ENCODE measurements at regions not wholly inside any gene's neighbourhood (a gene's known extent, or its start where the extent isn't known, plus 50 kb on each side); places are given as distances from the start of the nearest gene placed in this dataset.

DNA sequence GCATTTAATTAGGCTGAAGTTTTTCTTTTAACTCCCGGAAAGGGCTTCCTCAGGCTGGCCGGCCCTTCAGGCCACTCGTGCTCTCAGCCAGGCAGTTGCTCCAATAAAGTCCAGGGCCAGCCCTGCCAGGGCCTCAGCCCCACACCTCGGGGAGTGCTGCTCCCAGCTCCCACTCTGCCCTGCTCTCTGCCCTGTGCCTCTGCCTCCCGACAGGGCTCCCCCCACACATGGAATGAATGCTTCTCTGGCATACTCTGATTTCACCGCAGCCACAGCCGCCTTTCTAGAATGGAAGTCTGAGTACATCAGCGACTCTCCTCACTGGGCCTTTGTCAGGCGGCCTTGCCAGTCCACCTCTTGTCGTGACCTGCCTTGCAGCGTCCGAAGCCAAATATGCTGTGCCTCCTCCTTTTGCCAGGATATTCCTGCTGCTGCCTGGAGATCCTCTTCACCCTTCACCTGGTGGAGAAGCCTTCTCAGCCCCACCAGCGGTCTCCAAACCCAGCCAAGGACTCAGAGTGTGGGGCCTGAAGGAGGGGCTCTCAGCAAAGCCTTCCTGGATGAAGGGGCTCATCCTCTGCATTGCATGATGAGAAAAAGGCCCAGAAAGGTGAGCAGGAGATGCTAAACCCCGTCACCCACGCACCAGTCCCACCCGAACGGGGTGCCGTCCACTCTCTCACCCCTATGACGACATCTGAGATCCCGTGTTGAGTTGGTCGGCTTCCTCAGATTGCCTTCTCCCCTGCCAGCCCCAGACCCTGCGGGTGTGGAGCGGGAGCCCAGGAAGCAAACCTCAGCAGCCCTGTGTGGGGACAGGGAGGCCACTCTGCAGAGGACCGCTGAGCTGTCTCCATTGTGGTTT lies 472.7 kb upstream of the HS6ST1 start:
- H2AFZ ChIP-seq (ENCODE audit: low read length) = no peak overlapping the region
- intact Hi-C loops (cut with micrococcal nuclease; ENCODE audit: unreplicated experiment) (no loop called here), in situ Hi-C loops (cut with HindIII; ENCODE audit: extremely low pct_ligation_motif_present, low pct_unique_long_range_greater_than_20kb) (no loop called here)
- no peaks in the 10 kb centered on the region for H4K20me1 ChIP-seq (ENCODE audit: insufficient read depth, low read length)
- FAIRE-seq (no peak), ATAC-seq (no peak; the same call in 2 of the 3 replicates), DNase-seq (ENCODE audit: low spot score) (no peak)
- H3K4me2 ChIP-seq (ENCODE audit: low read depth, low read length) = no peak overlapping the region
- 44% methylated on average over 19 of the region's 24 CpGs for WGBS (ENCODE audit: low lambda C conversion rate)
- H3K36me3 ChIP-seq (replicated peaks in 1 of 2; ENCODE audit: control insufficient read depth in 1 of 2, insufficient read depth in 2 of 2, low read length in 2 of 2) = no peaks in the 10 kb centered on the region
- no peak overlapping the region for H3K27ac ChIP-seq (ENCODE audit: extremely low read length, insufficient read depth, low read length)
- H3K27me3 ChIP-seq (ENCODE audit: control insufficient read depth in 1 of 2, insufficient read depth in 2 of 2, low read length in 2 of 2) = peaks cover 0 to 41% of the 10 kb centered on the region in 2 experiments; a peak in 4 of 5 replicates
- H3K9ac ChIP-seq (ENCODE audit: insufficient read depth, low read depth, low read length) = no peak overlapping the region
- ChIA-PET POLR2A (no interaction called here), CTCF (ENCODE audit: low intra/inter-chr PET ratio, low total read pairs) (no interaction called here)
- peak; percentile 58 for TF ChIP-seq CREB1 (IDR thresholded peaks at IDR 0.05)
- no peak for TF ChIP-seq CREB1 (CRISPR knock-in tag; IDR thresholded peaks at IDR 0.05)
- no peak for TF ChIP-seq RFXANK (CRISPR knock-in tag; IDR thresholded peaks at IDR 0.05)
- H3K9me3 ChIP-seq (ENCODE audit: low read length) = no peaks in the 10 kb centered on the region
- no peaks in the 10 kb centered on the region for H3K4me1 ChIP-seq (ENCODE audit: insufficient read depth, low read length)
- no TSS peak for BruUV-seq (replicated peaks)
- H3K79me2 ChIP-seq (ENCODE audit: insufficient read depth, low read length) = no peaks in the 10 kb centered on the region
- H3K4me3 ChIP-seq (replicated peaks in 1 of 3; ENCODE audit: insufficient read depth in 1 of 3, low read depth in 2 of 3, low read length in 3 of 3) = no peak overlapping the region

DNA sequence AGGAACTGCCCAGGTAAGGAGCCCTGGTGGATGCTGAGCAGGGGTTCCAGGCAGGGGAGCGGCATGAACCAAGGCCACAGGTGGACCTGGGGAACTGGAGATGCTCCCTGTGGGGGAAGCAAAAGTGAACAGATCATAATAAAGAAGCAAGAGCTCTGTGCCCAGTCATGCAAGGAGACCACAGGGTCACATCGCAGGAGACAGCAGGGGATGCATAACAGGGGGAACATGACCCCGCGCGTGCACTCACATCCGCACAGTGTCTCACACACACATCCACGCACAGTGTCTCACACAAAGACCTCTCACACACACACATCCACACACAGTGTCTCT lies 473.3 kb upstream of the HS6ST1 start:
- DNase-seq (ENCODE audit: low spot score) (no peak), ATAC-seq (no peak), FAIRE-seq (no peak)
- Histone ChIP-seq H3K4me1 (ENCODE audit: insufficient read depth, low read length) (no peaks in the 10 kb centered on the region), H3K4me3 (replicated peaks in 1 of 3; ENCODE audit: insufficient read depth in 1 of 3, low read depth in 2 of 3, low read length in 3 of 3) (no peak overlapping the region), H3K36me3 (replicated peaks in 1 of 2; ENCODE audit: control insufficient read depth in 1 of 2, insufficient read depth in 2 of 2, low read length in 2 of 2) (no peaks in the 10 kb centered on the region), H3K27me3 (ENCODE audit: control insufficient read depth in 1 of 2, insufficient read depth in 2 of 2, low read length in 2 of 2) (peaks cover 0 to 43% of the 10 kb centered on the region in 2 experiments; a peak in 4 of 5 replicates), H3K79me2 (ENCODE audit: insufficient read depth, low read length) (no peaks in the 10 kb centered on the region), H4K20me1 (ENCODE audit: insufficient read depth, low read length) (no peaks in the 10 kb centered on the region), H3K4me2 (ENCODE audit: low read depth, low read length) (no peak overlapping the region), H2AFZ (ENCODE audit: low read length) (no peak overlapping the region), H3K9me3 (ENCODE audit: low read length) (no peaks in the 10 kb centered on the region), H3K27ac (ENCODE audit: extremely low read length, insufficient read depth, low read length) (no peak overlapping the region), H3K9ac (ENCODE audit: insufficient read depth, low read depth, low read length) (no peak overlapping the region)
- WGBS (ENCODE audit: low lambda C conversion rate) = 49% methylated on average over 7 of the region's 7 CpGs
- POLR2A ChIA-PET = no interaction called here
- TF ChIP-seq, protein P1, sequence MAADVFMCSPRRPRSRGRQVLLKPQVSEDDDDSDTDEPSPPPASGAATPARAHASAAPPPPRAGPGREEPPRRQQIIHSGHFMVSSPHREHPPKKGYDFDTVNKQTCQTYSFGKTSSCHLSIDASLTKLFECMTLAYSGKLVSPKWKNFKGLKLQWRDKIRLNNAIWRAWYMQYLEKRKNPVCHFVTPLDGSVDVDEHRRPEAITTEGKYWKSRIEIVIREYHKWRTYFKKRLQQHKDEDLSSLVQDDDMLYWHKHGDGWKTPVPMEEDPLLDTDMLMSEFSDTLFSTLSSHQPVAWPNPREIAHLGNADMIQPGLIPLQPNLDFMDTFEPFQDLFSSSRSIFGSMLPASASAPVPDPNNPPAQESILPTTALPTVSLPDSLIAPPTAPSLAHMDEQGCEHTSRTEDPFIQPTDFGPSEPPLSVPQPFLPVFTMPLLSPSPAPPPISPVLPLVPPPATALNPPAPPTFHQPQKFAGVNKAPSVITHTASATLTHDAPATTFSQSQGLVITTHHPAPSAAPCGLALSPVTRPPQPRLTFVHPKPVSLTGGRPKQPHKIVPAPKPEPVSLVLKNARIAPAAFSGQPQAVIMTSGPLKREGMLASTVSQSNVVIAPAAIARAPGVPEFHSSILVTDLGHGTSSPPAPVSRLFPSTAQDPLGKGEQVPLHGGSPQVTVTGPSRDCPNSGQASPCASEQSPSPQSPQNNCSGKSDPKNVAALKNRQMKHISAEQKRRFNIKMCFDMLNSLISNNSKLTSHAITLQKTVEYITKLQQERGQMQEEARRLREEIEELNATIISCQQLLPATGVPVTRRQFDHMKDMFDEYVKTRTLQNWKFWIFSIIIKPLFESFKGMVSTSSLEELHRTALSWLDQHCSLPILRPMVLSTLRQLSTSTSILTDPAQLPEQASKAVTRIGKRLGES (CRISPR knock-in tag; IDR thresholded peaks at IDR 0.05; ENCODE audit: borderline replicate concordance) = no peak
- TF ChIP-seq SIX4 (CRISPR knock-in tag; IDR thresholded peaks at IDR 0.05) = no peak
- TF ChIP-seq CENPX (CRISPR knock-in tag; IDR thresholded peaks at IDR 0.05) = no peak
- TF ChIP-seq ZFP36 (IDR thresholded peaks at IDR 0.05; ENCODE audit: borderline replicate concordance, low read depth, low read length, partially characterized antibody) = no peak
- BruUV-seq (replicated peaks) = no TSS peak
- intact Hi-C loops (cut with micrococcal nuclease; ENCODE audit: unreplicated experiment) (no loop called here), in situ Hi-C loops (cut with HindIII; ENCODE audit: extremely low pct_ligation_motif_present, low pct_unique_long_range_greater_than_20kb) (no loop called here)
- CTCF ChIA-PET (ENCODE audit: low intra/inter-chr PET ratio, low total read pairs) = no interaction called here
